Body of pancreas (tissue), 4 donors: ENCODE measurements at regions not wholly inside any gene's neighbourhood (a gene's known extent, or its start where the extent isn't known, plus 50 kb on each side); places are given as distances from the start of the nearest gene placed in this dataset.

Experiments
- ATAC-seq: fragments of 150-250 bp; one replicate; pipeline ENCODE4 v1.9.1; 2016
- DNase-seq, 4 donors: peaks; one replicate each; pipeline ENCODE4 v3.0.0-alpha.2; 2019
- H3K27ac ChIP-seq, 4 donors: fragments of 200-600 bp; sonication (generic); 1 replicate in 3 of 4; 2 replicates in 1 of 4; pipeline versions ENCODE4 v1.5.1 to v1.6.1; 2016 to 2019; ENCODE audit warnings: mild to moderate bottlenecking in 1 of 4, mixed read lengths in 1 of 4, moderate library complexity in 1 of 4
- H3K27me3 ChIP-seq, 2 donors: fragments of 200-600 bp; sonication (generic); one replicate each; pipeline ENCODE4 v1.6.0; 2016; ENCODE audit warnings: mild to moderate bottlenecking in 1 of 2
- H3K36me3 ChIP-seq, 2 donors: fragments of 200-600 bp; sonication (generic); replicated peaks in 1 of 2; 2 replicates each; pipeline ENCODE4 v1.5.1; 2016; ENCODE audit warnings: low read depth in 2 of 2; ENCODE audit not compliant: insufficient read depth in 1 of 2
- H3K4me1 ChIP-seq: fragments of 200-600 bp; sonication (generic); one replicate; pipeline ENCODE4 v1.6.0; 2016
- H3K4me3 ChIP-seq, 2 donors: fragments of 200-600 bp; sonication (generic); 1 replicate in 1 of 2; 2 replicates in 1 of 2; pipeline ENCODE4 v1.5.1; 2016 to 2019
- H3K9me3 ChIP-seq, 3 donors: fragments of 200-600 bp; sonication (generic); 1 replicate in 2 of 3; 2 replicates in 1 of 3; pipeline ENCODE4 v1.5.1; 2016
- POLR2A ChIP-seq, 3 donors: fragments of 450-650 bp; IDR thresholded peaks; one replicate each; pipeline ENCODE4 v1.6.1; 2016; ENCODE audit warnings: antibody characterized with exemption in 3 of 3, mild to moderate bottlenecking in 2 of 3
- WGBS, 2 donors: methylation state at CpG; one replicate each; pipeline ENCODE4 v1.1.5; 2017; 5-methylcytosine and 5-hydroxymethylcytosine counted together
- intact Hi-C: fragments of 100-400 bp; cut with DNase I; formaldehyde crosslinking; loops from one replicate; pipeline ENCODE4 v1.15.1; 2023
- TF ChIP-seq, protein P1 (sequence below), 7 experiments: fragments of 450-650 bp in 4 of 7; fragments of 200-600 bp in 3 of 7; sonication (generic) in 3 of 7; IDR thresholded peaks; one replicate each; pipeline ENCODE4 v1.5.1; 2016 to 2019; ENCODE audit warnings: antibody characterized with exemption in 7 of 7

DNA sequence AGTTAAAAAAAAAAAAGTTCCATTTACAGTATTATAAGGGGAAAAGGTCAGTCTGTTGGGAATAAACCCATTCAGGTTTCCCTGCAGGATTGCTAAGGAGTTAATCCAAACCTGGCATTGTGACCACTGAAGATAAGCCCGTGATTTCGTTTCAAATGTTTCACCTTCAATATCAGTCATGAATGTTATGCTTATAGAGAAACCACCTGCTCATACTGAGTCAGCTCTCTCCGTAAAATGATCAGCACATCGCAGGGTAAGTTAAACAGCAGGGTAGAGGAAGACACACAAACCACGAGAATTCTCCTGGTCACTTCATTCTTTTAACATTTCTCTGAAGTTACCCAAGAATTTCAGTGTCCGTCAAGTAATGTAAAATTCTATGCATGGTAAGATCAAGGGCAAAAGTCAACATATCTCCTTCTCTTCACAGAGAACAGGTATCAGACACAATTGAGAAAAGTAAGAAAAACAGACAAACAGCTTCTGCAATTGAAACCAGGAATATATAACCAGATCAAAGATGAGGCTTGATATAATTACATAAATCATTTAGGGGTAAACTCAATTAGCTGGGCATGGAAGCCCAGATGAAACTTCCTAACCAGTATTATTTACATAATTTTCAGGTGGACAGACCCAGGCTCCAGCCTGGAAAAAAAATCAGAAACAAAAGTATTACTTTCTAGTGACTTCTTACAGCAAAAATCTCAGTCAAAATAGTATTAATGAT lies 67.6 kb upstream of the ARHGEF3 start:
- intact Hi-C loops: no loop called here
- no peak overlapping the region for H3K27ac ChIP-seq
- WGBS, 2 donors: 13 to 20% methylated on average over 6 of the region's 6 CpGs

DNA sequence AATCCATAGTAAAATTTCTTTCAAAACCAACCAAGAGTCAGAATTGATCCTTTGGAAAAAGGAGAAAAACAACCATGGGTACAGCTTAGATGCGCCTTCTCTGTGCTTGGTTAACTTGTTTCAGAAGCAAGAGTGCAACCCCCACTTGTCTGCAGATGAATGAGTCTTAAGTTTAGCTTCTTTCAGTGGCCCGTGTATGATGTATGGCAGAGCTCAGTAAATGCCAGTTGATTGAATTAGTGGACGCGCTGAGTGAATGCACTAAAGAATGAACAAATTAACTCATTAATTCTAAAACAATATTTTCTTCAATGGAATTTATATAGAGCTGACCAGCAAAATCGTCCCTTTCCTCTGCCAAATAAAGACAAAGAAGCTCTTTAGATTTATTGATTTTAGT lies 67.0 kb upstream of the ARHGEF3 start:
- Histone ChIP-seq H3K27me3 (no peaks in the 10 kb centered on the region), H3K4me1 (peaks cover 6% of the 10 kb centered on the region), H3K9me3 (no peaks in the 10 kb centered on the region), H3K4me3 (no peak overlapping the region), H3K36me3 (no peaks in the 10 kb centered on the region), H3K27ac (no peak overlapping the region)
- ATAC-seq (no peak), DNase-seq (no peak)
- 70 to 73% methylated on average over 5 of the region's 5 CpGs for WGBS, 2 donors
- TF ChIP-seq, protein P1, sequence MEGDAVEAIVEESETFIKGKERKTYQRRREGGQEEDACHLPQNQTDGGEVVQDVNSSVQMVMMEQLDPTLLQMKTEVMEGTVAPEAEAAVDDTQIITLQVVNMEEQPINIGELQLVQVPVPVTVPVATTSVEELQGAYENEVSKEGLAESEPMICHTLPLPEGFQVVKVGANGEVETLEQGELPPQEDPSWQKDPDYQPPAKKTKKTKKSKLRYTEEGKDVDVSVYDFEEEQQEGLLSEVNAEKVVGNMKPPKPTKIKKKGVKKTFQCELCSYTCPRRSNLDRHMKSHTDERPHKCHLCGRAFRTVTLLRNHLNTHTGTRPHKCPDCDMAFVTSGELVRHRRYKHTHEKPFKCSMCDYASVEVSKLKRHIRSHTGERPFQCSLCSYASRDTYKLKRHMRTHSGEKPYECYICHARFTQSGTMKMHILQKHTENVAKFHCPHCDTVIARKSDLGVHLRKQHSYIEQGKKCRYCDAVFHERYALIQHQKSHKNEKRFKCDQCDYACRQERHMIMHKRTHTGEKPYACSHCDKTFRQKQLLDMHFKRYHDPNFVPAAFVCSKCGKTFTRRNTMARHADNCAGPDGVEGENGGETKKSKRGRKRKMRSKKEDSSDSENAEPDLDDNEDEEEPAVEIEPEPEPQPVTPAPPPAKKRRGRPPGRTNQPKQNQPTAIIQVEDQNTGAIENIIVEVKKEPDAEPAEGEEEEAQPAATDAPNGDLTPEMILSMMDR (IDR thresholded peaks at IDR 0.05): no peak
- TF ChIP-seq POLR2A (IDR thresholded peaks at IDR 0.05): no peak
- intact Hi-C loops: no loop called here

More for the DNA sequence above, 67.6 kb upstream of the ARHGEF3 start:
- H3K4me3 ChIP-seq: no peak overlapping the region
- ATAC-seq (no peak), DNase-seq (no peak)
- no peaks in the 10 kb centered on the region for H3K27me3 ChIP-seq
- no peaks in the 10 kb centered on the region for H3K9me3 ChIP-seq
- H3K4me1 ChIP-seq: peaks cover 6% of the 10 kb centered on the region
- TF ChIP-seq, protein P1 (IDR thresholded peaks at IDR 0.05): no peak
- TF ChIP-seq POLR2A (IDR thresholded peaks at IDR 0.05): no peak
- H3K36me3 ChIP-seq: no peaks in the 10 kb centered on the region

DNA sequence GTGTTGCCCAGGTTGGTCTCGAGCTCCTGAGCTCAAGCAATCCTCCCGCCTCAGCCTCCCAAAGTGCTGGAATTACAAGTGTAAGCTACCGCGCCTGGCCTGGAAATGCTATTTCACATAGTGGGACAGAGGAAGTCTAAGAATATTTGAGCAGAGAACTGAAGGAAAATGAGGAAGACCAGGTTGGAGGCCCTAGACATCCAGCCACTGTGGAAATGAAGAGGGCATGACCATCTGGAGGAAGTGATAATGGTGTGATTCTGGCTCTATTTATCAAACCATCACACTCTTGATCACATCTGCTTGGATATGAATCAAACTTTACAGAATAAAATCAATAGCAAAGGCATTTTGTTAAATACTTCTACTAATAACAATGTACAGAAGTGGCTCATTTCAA lies 65.9 kb upstream of the ARHGEF3 start:
- peaks cover 6% of the 10 kb centered on the region for H3K4me1 ChIP-seq
- DNase-seq: no peak
- no peak overlapping the region for H3K27ac ChIP-seq
- no peak for ATAC-seq
- no peaks in the 10 kb centered on the region for H3K9me3 ChIP-seq
- no peaks in the 10 kb centered on the region for H3K36me3 ChIP-seq
- intact Hi-C loops: no loop called here
- H3K27me3 ChIP-seq: no peaks in the 10 kb centered on the region
- no peak overlapping the region for H3K4me3 ChIP-seq
- TF ChIP-seq, protein P1 (IDR thresholded peaks at IDR 0.05): no peak
- TF ChIP-seq POLR2A (IDR thresholded peaks at IDR 0.05): no peak
- WGBS, 2 donors: 82 to 89% methylated on average over 4 of the region's 4 CpGs

DNA sequence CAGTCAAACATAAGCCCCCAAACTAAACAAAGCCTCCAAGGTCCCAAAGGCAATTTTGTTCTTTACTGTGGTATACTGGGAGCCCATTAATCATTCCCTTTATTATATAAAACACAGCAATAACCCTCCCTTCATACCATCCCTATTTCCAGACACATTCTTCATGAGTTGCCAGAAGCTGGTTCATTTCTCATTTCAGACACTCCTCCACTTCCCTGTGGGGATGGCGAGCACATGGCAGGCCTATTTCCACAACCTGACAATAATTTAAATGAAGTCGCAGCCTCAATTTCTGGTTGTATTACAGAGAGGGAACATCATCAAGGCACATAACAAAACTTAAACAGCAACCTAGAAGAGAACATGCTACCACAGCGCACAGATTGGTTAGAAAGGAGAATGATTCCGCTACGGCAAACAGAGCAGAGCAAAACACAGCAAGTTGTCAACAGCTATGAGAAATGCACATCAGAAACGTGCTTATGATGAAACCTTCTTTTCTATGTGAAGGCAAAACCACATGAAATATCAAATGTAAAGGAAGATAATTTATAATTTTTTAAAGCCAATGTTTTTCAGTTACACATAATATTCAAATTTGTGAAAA lies 63.3 kb upstream of the ARHGEF3 start:
- DNase-seq (no peak), ATAC-seq (no peak)
- Histone ChIP-seq H3K36me3 (no peaks in the 10 kb centered on the region), H3K27me3 (no peaks in the 10 kb centered on the region), H3K4me1 (peaks cover 6% of the 10 kb centered on the region), H3K27ac (no peak overlapping the region), H3K4me3 (no peak overlapping the region), H3K9me3 (no peaks in the 10 kb centered on the region)
- intact Hi-C loops: no loop called here
- TF ChIP-seq POLR2A (IDR thresholded peaks at IDR 0.05): no peak
- 87 to 91% methylated on average over 6 of the region's 6 CpGs for WGBS, 2 donors

DNA sequence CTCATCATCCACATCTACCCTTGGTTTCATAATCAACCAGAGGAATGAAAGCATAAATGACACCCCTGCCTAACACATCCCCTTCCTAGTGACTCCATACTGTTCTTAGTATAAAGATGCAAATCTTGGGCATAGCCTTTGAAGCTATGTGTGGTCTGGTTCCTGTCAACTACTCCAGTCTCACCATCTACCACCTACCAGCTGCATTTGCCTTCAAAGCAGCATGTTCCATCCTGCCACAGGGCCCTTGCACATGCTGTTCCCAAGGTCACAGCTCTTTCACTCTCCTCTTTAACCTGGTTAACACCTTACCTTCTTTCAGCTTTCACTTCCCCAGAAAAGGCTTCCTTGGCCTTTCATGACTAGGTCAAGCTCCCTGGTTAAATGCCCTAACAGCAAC lies 62.3 kb upstream of the ARHGEF3 start:
- Histone ChIP-seq H3K9me3 (no peaks in the 10 kb centered on the region), H3K27me3 (no peaks in the 10 kb centered on the region), H3K4me3 (no peak overlapping the region), H3K36me3 (no peaks in the 10 kb centered on the region), H3K27ac (no peak overlapping the region), H3K4me1 (peaks cover 2% of the 10 kb centered on the region)
- intact Hi-C loops: no loop called here
- ATAC-seq (no peak), DNase-seq (no peak)
- TF ChIP-seq, protein P1 (IDR thresholded peaks at IDR 0.05): no peak
- TF ChIP-seq POLR2A (IDR thresholded peaks at IDR 0.05): no peak
